ENCODE measurements at regions not wholly inside any gene's neighbourhood (a gene's known extent, or its start where the extent isn't known, plus 50 kb on each side); places are given as distances from the start of the nearest gene placed in this dataset.

DNA sequence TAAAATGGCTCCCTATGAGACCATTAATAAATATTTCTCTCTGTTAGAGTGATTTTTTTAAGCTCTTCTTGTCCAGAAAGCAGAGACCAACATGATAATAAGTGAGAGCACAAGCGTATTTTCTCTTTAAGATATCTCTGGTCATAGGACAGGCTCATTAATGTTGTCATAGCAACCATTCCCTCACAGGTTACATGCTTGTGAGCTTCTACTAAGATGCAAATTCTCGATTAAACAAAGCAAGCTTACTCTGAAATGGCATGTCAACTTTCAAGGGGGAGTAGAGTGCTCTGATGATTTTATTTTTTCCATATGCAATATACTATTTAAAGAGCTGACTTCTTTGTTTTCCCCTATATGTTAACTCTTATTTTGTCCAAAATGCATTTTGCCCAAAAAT lies 487.2 kb upstream of the LCORL start:
- H3K9me2 ChIP-seq (replicated peaks; ENCODE audit: insufficient read depth, low read length) = no peaks in the 10 kb centered on the region
- H3F3A ChIP-seq (ENCODE audit: insufficient read depth) = no peaks in the 10 kb centered on the region
- no peak overlapping the region for H3K4me3 ChIP-seq (ENCODE audit: insufficient read depth, low read length, poor library complexity, severe bottlenecking)
- no peaks in the 10 kb centered on the region for H4K20me1 ChIP-seq (ENCODE audit: low read depth, low read length)
- no peak for TF ChIP-seq EZH2phosphoT487 (conservative IDR thresholded peaks at IDR 0.05; ENCODE audit: low read length)
- TF ChIP-seq, protein P1, sequence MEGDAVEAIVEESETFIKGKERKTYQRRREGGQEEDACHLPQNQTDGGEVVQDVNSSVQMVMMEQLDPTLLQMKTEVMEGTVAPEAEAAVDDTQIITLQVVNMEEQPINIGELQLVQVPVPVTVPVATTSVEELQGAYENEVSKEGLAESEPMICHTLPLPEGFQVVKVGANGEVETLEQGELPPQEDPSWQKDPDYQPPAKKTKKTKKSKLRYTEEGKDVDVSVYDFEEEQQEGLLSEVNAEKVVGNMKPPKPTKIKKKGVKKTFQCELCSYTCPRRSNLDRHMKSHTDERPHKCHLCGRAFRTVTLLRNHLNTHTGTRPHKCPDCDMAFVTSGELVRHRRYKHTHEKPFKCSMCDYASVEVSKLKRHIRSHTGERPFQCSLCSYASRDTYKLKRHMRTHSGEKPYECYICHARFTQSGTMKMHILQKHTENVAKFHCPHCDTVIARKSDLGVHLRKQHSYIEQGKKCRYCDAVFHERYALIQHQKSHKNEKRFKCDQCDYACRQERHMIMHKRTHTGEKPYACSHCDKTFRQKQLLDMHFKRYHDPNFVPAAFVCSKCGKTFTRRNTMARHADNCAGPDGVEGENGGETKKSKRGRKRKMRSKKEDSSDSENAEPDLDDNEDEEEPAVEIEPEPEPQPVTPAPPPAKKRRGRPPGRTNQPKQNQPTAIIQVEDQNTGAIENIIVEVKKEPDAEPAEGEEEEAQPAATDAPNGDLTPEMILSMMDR (IDR thresholded peaks at IDR 0.05; ENCODE audit: insufficient read depth, low read length, poor library complexity, severe bottlenecking) = no peak
- no peaks in the 10 kb centered on the region for H3K9me3 ChIP-seq (ENCODE audit: insufficient read depth, low read length)
- H3K27me3 ChIP-seq (ENCODE audit: low read length) = no peaks in the 10 kb centered on the region
- H3K27ac ChIP-seq (ENCODE audit: low read depth, low read length) = no peak overlapping the region
- H3K4me2 ChIP-seq (ENCODE audit: low read depth, low read length, poor library complexity, severe bottlenecking) = no peak overlapping the region
- no peak overlapping the region for H3K9ac ChIP-seq (ENCODE audit: low read length)
- no peaks in the 10 kb centered on the region for H3K36me3 ChIP-seq (ENCODE audit: low read length)
- H3K79me2 ChIP-seq (ENCODE audit: insufficient read depth, low read length) = no peaks in the 10 kb centered on the region
- no peak overlapping the region for H2AFZ ChIP-seq (ENCODE audit: low read depth, low read length, severe bottlenecking)

- Histone ChIP-seq H3K79me2 (ENCODE audit: insufficient read depth, low read length) (no peaks in the 10 kb centered on the region), H3K4me3 (ENCODE audit: insufficient read depth, low read length, poor library complexity, severe bottlenecking) (no peak overlapping the region), H3F3A (ENCODE audit: insufficient read depth) (no peaks in the 10 kb centered on the region), H3K9me3 (ENCODE audit: insufficient read depth, low read length) (peaks cover 8% of the 10 kb centered on the region; the same call in 1 of the 2 replicates), H3K4me2 (ENCODE audit: low read depth, low read length, poor library complexity, severe bottlenecking) (no peak overlapping the region), H3K9ac (ENCODE audit: low read length) (no peak overlapping the region), H3K27me3 (ENCODE audit: low read length) (no peaks in the 10 kb centered on the region), H3K9me2 (replicated peaks; ENCODE audit: insufficient read depth, low read length) (no peaks in the 10 kb centered on the region), H2AFZ (ENCODE audit: low read depth, low read length, severe bottlenecking) (no peak overlapping the region), H4K20me1 (ENCODE audit: low read depth, low read length) (no peaks in the 10 kb centered on the region), H3K36me3 (ENCODE audit: low read length) (no peaks in the 10 kb centered on the region), H3K27ac (ENCODE audit: low read depth, low read length) (no peak overlapping the region)
- TF ChIP-seq EZH2phosphoT487 (conservative IDR thresholded peaks at IDR 0.05; ENCODE audit: low read length) = no peak
- TF ChIP-seq, protein P1 (IDR thresholded peaks at IDR 0.05; ENCODE audit: insufficient read depth, low read length, poor library complexity, severe bottlenecking) = no peak
Measured at GRCh38 chr4:18480928-18481327, 459.4 kb upstream of the LCORL start.

- Histone ChIP-seq H3K4me3 (ENCODE audit: insufficient read depth, low read length, poor library complexity, severe bottlenecking) (no peak overlapping the region), H3F3A (ENCODE audit: insufficient read depth) (no peaks in the 10 kb centered on the region), H3K9me2 (replicated peaks; ENCODE audit: insufficient read depth, low read length) (no peaks in the 10 kb centered on the region), H3K4me2 (ENCODE audit: low read depth, low read length, poor library complexity, severe bottlenecking) (no peak overlapping the region), H3K79me2 (ENCODE audit: insufficient read depth, low read length) (no peaks in the 10 kb centered on the region), H3K27me3 (ENCODE audit: low read length) (no peaks in the 10 kb centered on the region), H3K27ac (ENCODE audit: low read depth, low read length) (no peak overlapping the region), H2AFZ (ENCODE audit: low read depth, low read length, severe bottlenecking) (no peak overlapping the region), H3K9me3 (ENCODE audit: insufficient read depth, low read length) (peaks cover 9% of the 10 kb centered on the region; the same call in 1 of the 2 replicates), H4K20me1 (ENCODE audit: low read depth, low read length) (no peaks in the 10 kb centered on the region), H3K9ac (ENCODE audit: low read length) (no peak overlapping the region), H3K36me3 (ENCODE audit: low read length) (no peaks in the 10 kb centered on the region)
- TF ChIP-seq, protein P1 (IDR thresholded peaks at IDR 0.05; ENCODE audit: insufficient read depth, low read length, poor library complexity, severe bottlenecking) = no peak
- no peak for TF ChIP-seq EZH2phosphoT487 (conservative IDR thresholded peaks at IDR 0.05; ENCODE audit: low read length)
Measured at GRCh38 chr4:18480342-18480741, 458.8 kb upstream of the LCORL start.

Measured in SU-DHL-6 (cell line).